HG03558 (cell line): ENCODE measurements at regions not wholly inside any gene's neighbourhood (a gene's known extent, or its start where the extent isn't known, plus 50 kb on each side); places are given as distances from the start of the nearest gene placed in this dataset.
"Not testable (repeated sequence)": the region's sequence is repeated elsewhere in the genome, so short reads cannot be mapped to it uniquely, and the experiment has no call there.

Source experiments
- ATAC-seq: cut with Tn5 transposase; IDR thresholded peaks from one replicate; pipeline ENCODE4 v1.9.1; 2021; ENCODE audit warnings: moderate number of reproducible peaks; ENCODE audit not compliant: unreplicated experiment; ENCODE audit errors: extremely low read depth

DNA sequence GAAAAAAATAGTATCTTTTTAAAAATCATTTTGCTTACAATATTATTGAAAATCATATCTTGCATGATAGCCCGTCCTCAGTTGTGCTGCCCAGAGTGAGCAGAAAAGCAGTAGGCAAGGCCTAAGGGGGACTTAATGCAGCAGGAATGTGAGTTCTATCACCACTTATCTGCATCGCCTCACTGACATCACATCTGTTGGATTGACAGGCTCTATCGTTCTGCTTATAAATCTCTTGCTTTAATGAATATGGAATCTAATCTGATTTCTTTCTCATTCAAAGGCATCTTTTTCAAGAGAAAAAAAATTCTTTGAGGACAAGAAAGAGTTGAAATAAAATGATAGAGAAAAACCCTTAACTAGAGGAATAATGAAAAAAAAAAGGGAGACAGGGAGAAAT, 249.9 kb downstream of the PAPSS1 start:
- ATAC-seq: no peak

DNA sequence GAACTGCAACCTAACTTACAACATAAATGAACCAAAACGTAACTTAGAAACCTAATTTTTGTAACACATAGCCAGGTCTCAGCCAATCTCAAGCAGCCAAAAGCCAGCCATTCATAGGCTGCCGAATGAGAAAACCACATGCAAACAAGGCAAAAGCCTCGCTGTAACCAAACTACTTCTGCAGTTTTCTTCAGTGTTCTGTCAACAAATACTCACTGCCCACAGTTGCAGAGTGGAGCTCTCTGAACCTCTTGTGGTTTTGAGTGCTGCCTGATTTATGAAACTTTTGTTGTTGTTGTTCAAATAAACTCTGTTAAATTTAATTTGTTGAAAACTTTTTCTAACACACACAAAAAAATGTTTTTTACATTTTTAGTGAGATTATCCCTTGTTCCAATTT, 251.2 kb downstream of the PAPSS1 start:
- no peak for ATAC-seq

DNA sequence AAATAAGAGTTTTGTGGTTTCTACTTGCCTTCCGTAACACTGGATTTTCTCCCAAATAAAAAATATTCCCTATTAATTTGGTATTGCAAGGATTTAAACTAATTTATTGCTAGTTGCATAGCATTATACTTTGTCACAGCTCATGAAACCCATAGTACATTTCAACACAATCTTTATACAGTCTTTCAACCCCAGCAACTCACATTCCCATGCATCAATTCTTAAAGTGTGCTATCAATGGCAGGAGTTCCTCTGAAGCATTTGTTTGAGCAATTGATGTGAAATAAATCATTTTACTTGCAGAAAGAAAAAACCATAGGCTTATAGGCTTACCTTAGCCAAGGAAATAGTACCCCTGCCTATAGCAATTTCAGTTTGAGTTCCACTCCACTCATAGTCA, 251.9 kb downstream of the PAPSS1 start:
- ATAC-seq: no peak

DNA sequence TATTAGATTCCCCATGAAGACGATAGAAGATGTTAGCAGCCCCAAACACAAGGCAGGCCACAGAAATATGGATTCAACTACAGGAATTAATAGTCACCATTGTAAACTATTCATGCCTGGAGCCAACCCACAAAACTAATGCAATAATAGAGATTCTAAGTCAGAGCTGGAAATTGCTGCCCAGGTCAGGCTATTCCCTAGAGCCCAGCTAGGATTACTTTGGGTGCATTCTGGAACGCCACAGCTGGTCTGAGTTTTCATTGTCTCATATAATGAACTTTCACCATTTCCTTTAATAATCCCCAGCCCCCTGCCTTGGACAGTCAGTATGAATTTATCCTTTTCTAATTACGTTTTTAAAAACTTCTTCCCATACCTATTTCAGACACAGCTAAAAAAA, 252.6 kb downstream of the PAPSS1 start:
- ATAC-seq: no peak

DNA sequence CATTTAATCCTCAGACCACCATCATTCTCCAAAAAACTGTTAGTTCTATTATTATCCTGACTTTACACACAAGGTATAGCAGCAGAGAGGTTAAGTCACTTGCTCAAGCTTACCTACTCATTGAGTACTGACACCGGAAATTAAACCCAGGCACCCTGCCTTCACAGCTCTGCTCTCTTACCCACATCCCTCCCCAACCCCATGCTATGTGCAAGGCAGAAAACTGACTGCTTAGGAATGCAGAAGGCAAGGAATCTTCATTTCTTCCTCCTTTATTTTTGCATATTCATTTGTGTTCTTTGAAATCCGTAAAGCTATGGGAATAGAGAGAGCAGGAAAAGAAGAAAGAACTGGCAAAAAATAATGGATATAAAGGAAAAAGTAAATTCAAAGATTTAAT, 261.8 kb downstream of the PAPSS1 start:
- no peak for ATAC-seq

DNA sequence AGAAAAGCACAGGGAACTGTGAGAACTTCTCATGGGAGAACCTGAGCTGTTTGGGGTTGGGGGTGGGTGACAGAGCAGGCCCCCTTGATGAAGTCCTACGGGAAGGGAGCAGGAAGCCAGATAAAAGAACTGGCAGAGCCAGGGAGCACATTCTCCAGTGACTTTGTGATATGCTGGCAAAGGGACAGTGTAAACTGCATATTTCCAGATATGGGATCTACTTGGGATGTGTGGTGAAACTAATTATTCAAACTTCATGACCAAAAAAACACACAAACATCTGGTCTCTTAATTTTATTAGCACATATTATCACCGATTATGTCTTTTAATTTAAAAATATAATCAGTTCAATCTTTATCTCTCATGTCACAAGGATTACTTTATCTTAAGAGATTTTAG, 266.0 kb downstream of the PAPSS1 start:
- ATAC-seq: no peak

DNA sequence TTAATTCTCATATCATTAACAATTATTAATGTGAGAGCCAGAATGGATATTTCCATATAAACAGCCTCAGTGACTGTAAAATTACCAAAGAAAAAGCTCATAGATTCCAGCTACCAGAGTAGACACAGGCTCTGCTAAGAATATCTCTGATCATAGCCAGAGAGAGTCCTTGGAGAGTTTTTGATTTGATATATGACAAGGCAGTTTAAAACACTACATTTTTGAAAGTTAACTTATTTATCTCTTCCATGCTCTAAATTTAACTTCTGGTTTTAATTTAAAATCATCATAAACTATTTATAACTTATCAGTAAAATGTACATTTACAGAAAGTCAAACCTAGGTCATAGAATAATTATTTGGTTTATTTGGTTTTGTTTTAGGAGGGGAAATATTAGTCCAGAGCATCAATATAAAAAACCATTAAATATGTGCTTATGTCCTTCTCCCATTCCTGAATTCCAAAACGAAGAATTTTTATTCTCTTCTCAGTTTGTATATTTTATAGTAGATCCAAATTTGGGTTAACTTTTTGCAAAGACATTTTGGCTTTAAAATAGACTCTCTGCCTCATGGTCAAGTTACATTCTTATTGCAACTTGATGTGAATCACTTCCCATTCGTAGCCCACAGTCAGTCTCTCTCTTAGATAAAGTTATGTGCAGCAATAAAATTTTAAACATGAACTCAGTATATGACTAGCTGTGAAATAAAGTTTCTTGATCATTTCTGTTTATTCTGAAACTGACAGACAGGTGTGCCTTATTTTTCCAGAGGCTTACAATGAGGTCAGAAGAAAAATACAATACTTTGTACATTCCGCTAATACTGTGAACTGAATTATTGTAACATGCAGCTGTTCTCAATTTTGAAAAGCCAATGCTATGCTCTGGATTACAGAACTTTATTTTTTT, 267.1 kb downstream of the PAPSS1 start:
- no peak for ATAC-seq

DNA sequence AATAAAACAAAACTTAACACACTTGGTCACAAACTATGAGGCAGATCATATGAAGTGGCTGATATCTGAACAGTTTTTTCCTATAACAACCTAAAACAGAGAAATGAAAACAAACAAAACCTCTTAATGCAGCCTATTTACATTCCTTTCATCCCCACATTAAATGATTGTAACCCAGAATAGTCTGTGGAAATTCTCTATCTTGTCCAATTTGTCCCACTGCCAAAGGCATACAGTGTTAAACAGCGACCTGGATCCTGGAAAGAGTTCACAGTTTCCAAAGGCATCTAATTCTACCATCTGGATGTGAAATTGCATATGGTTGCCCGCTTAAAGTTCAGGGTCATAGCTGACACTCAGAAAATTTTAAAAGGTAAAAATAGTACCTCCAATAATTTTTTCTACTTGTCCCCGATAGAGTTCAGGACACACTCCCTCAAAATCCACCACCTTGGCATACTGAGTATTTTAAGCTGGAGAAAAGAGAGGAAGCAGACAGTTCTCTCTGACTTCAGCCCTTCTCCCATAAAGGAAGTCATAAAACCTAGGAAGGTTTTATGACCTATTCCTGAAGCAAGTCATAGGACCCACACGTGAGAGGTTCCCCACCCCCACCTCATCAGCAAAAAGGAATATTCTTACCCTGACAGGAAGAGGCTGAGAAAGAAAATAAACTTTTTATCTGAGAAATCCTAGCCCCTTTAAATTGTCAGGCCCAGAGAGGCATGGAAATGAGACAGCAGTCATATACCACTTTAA, 270.2 kb downstream of the PAPSS1 start:
- ATAC-seq: no peak

DNA sequence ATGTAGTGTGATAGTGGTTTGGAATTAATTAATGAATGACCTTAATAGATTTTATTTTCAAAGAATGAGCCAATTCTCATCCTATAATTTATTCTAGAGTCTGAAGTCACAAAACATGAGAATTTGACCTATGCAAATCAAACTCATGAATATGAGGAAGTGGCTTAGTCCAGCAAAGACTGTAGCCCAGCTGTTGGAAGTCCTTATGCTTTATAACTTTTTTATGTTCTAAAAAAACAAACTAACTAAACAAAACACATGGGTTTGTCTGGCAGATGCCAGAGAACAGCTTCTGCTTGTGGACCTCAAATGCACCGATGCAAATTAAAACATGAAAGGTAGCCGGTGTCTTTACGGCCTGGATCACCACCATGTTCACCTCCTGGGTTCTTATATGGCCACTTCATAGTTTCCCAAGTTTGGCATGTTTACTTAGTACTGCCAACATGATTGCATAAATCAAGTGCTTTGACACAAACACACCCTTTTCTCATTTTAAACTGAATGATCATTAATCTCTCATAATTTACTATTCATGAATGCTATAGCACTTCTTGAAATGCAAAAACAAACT, 277.4 kb downstream of the PAPSS1 start:
- ATAC-seq: no peak

DNA sequence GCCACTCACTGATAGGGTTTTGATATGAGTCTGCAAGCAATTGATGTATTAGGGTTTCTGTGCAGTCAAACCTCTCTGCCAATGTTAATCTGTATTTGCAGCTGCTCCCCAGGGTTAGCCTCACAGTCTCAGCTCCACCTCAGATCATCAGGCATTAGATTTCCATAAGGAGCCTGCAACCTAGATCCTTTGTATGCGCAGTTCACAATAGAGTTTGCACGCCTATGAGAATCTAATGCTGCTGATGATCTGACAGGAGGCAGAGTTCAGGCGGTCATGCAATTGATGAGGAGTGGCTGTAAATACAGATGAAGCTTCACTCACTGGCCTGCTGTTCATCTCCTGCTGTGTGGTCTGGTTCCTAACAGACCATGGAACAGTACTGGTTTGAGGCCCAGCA, 280.6 kb downstream of the PAPSS1 start:
- ATAC-seq: no peak

DNA sequence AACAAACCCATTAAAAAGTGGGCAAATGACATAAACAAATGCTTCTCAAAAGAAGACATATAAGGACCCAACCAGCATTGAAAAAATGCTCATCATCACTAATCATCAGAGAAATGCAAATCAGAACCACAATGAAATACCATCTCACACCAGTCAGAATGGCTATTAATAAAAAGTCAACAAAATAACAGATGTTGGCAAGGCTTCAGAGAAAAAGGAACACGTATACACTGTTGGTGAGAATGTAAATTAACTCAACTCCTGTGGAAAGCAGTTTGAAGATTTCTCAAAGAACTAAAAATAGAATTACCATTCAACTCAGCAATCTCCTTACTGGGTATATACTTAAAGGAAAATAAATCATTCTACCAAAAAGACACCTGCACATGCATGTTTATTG, 283.6 kb downstream of the PAPSS1 start:
- ATAC-seq: not testable (repeated sequence)

DNA sequence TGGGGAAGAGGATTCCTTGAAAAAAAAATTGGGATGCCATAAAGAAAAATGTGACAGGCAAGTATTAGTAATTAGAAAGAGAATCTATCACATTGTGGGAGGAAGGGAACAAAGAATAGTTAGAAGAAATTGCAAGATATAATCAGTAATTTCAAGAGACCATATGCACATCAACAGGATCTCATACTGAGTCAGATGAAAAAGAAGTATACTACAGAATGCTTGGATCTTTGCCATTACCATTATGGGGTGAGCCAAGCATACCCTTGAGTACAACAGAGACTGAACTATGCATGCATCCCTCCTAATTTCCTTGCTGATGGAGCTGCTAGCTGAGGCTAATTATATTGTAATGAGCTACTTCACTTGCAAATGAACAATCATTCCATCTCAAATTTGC, 287.6 kb downstream of the PAPSS1 start:
- no peak for ATAC-seq

DNA sequence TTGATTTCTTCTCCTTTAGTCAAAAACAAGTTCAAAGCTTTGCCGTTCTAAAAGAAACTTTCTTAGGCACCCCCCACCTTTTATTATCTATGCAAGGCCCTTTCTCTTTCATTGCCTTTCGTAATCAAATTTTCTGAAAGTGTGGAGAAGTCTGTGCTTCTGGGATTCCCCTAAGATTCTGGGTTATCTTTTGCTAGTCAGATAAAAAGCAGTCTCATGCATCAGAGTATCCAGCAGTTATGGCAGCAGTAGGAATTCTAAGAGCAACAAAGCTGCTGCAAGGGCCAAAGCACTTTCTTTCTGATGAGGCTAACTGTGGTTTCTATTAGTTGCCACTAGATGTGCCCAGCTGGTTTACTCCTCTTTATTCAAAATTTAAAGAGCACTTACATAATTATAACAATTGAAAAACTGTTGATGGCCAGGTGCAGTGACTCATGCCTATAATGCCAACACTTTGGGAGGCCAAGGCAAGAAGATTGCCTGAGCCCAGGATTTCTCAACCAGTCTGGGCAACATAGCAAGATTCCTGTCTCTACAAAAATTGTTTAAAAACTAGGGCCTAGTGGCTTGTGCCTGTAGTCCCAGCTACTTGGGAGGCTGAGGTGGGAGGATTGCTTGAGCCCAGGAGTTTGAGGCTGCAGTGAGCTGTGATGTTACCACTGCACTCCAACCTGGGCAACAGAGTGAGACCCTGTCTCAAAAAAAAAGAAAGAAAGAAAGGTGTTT, 296.2 kb downstream of the PAPSS1 start:
- no peak for ATAC-seq

DNA sequence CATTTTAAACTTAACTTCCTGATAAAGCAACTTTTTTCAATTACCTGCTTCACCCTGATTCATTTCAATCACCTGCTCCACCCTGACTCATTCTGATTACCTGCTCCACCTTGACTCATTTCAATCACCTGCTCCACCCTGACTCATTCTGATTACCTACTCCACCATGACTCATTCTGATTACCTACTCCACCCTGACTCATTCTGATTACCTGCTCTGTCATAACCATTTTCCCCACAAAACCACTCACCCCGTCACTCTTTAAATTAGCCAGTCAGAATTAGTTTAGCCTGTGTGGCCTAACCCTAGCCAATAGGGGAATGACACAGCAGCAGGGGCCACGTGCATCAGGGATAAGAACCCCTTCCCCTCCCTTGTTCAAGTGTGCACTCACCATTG, 300.5 kb downstream of the PAPSS1 start:
- not testable (repeated sequence) for ATAC-seq

DNA sequence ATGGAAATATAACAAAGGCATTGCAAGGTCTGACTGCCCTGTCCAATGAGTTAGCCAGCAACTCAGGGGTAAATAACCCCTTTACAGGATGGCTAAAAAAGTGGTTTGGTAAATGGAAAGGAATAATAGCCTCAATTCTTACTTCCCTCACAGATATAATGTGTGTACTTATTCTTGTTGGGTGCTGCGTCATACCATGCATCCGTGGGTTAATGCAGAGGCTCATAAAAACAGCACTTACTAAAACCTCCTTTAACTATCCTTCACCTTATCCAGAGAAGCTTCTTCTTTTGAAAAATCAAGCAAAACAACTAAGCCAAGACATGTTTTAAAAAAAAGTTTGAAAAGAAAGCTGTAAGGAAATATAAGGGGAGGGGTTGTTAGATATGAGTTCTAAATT, 301.0 kb downstream of the PAPSS1 start:
- ATAC-seq: no peak

DNA sequence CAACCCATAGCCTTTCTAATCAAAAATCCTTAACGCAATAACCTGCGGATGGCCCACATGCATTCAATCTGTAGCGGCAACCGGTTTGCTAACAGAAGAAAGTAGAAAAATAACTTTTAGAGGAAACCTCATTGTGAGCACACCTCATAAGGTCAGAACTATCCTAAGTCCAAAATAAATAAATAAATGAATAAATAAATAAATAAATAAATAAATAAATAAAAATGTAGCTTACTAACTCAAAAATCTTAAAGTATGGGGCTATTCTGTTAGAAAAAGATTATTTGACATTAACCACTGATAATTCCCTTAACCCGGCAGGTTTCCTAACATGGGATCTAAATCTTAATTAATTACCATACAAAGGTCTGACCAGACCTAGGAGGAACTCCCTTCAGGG, 304.5 kb downstream of the PAPSS1 start:
- ATAC-seq: not testable (repeated sequence)

DNA sequence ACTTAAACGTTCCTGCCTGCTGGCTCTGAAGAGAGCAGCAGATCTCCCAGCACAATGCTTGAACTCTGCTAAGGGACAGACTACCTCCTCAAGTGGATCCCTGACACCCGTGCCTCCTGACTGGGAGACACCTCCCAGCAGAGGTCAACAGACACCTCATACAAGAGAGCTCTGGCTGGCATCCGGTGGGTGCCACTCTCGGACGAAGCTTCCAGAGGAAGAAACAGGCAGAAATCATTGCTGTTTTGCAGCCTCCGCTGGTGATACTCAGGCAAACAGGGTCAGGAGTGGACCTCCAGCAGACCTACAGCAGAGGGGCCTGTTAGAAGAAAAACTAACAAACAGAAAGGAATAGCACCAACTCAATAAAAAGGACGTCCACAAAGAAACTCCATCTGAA, 310.2 kb downstream of the PAPSS1 start:
- not testable (repeated sequence) for ATAC-seq

DNA sequence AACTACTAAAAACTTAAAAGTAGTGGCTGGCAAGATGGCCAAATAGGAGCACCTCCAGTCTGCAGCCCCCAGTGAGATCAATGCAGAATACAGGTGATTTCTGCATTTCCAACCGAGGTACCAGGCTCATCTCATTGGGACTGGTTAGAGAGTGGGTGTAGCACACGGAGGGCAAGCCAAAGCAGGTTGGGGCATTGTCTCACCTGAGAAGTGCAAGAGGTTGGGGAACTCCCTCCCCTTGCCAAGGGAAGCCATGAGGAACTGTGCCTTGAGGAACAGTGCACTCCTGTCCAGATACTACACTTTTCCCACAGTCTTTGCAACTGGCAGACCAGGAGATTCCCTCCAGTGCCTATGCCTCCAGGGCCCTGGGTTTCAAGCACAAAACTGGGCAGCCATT, 311.1 kb downstream of the PAPSS1 start:
- ATAC-seq: no peak

DNA sequence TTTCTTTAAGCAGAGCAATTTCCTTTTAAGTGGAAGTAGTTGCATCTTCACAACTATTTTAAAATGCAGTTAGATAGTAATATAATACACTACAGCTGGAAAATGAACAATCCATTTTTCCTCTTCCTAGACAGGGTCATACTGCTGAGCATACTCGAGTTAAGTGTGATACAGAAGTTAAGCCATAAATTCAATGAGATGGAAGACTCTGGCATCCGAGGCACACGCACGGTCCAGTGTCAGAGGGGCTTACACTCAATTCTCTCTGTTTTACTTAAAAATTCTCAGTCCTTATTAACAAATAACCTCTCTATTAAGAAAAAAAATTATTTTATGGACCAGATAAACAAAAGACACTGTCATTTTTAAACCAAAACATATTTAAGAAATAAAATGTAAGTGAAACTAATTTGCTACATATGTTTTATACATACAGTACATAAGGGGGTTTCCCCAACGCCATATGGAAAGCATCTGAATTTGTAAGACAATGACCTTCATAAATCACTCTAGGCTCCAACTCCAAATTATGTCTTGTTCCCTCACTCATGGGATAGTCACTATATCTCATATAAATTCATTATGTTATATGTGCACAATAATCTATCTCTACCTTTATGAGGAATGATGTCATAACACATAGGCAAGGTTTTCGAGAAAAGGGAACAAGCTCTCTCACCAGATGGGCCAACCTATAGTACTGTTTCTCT, 315.3 kb downstream of the PAPSS1 start:
- ATAC-seq: no peak

DNA sequence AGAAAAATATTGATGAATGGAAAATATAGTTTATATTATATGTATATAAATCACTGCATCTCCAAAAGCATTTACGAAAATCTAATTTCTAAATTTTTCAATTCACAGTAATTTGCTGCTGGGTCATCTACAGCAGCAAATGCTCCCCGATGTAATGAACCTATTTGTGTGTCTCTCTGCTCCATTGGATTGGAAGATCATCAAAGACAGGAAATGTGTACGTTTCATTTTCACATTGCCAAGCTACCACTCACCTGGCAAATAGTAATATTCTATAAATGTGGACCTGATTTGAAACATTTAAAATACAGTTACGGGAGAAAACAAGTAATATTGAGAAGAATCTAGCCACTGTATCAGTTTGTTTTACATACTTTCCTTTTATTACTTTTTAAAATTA, 317.7 kb downstream of the PAPSS1 start:
- ATAC-seq: no peak
